Heart left ventricle (tissue), 13 donors: ENCODE measurements at regions not wholly inside any gene's neighbourhood (a gene's known extent, or its start where the extent isn't known, plus 50 kb on each side); places are given as distances from the start of the nearest gene placed in this dataset.
"Not testable (repeated sequence)": the region's sequence is repeated elsewhere in the genome, so short reads cannot be mapped to it uniquely, and the experiment has no call there.

Experiments
- POLR2A ChIP-seq, 2 donors: fragments of 450-650 bp; IDR thresholded peaks; one replicate each; pipeline ENCODE4 v1.6.1; 2017; ENCODE audit warnings: antibody characterized with exemption in 2 of 2, mild to moderate bottlenecking in 2 of 2, moderate library complexity in 2 of 2
- TF ChIP-seq, protein P1 (sequence below), 12 donors: fragments of 200-600 bp; sonication (generic) in 4 of 12; IDR thresholded peaks; one replicate each; pipeline versions ENCODE4 v1.5.0 to v1.8.0; 2018 to 2022; ENCODE audit warnings: antibody characterized with exemption in 12 of 12, mild to moderate bottlenecking in 5 of 12
- donor health status: ischemic (EF 13 %, LVEDD 7.1; RV severe dilation, severe dysfunction).
- donor health status: DM: no; HTN: yes; CAD: no.
- donor health status: DM: no; HTN: no; CAD: no.
- donor health status: ischemic (EF 25% LVEDD 6.9; RV normal size, moderate dysfunction).
- donor health status: ischemic (EF 25% LVEDD 5.7; RV mildly dilated, moderate dysfunction).
- donor health status: ischemic (EF 35%, LVEDD 5.7; RV mildly dilated, moderate dysfunction).
- donor health status: nonischemic (EF 11% LVEDD 7.7; RV severe dilation, severe dysfunction).
- donor health status: DM: yes; HTN: yes; CAD: no.
- donor health status: PGD.
- donor health status: ischemic (EF 29% LVEDD 5.4; RV normal size, mild dysfunction).
- donor health status: nonischemic (EF 23%, LVEDD 6.1; RV moderate dilation, normal function).

DNA sequence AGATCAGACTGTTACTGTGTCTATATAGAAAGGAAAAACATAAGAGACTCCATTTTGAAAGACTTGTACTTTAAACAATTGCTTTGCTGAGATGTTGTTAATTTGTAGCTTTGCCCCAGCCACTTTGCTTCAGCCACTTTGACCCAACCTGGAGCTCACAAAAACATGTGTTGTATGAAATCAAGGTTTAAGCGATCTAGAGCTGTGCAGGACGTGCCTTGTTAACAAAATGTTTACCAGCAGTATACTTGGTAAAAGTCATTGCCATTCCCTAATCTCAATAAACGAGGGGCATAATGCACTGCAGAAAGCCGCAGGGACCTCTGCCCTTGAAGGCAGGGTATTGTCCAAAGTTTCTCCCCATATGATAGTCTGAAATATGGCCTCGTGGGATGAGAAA lies 3919.5 kb upstream of the OR11H1 start:
- TF ChIP-seq, protein P1, sequence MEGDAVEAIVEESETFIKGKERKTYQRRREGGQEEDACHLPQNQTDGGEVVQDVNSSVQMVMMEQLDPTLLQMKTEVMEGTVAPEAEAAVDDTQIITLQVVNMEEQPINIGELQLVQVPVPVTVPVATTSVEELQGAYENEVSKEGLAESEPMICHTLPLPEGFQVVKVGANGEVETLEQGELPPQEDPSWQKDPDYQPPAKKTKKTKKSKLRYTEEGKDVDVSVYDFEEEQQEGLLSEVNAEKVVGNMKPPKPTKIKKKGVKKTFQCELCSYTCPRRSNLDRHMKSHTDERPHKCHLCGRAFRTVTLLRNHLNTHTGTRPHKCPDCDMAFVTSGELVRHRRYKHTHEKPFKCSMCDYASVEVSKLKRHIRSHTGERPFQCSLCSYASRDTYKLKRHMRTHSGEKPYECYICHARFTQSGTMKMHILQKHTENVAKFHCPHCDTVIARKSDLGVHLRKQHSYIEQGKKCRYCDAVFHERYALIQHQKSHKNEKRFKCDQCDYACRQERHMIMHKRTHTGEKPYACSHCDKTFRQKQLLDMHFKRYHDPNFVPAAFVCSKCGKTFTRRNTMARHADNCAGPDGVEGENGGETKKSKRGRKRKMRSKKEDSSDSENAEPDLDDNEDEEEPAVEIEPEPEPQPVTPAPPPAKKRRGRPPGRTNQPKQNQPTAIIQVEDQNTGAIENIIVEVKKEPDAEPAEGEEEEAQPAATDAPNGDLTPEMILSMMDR (IDR thresholded peaks at IDR 0.05): not testable (repeated sequence)
- not testable (repeated sequence) for TF ChIP-seq POLR2A (IDR thresholded peaks at IDR 0.05)
